ELF-1 (cell line): ENCODE measurements at regions not wholly inside any gene's neighbourhood (a gene's known extent, or its start where the extent isn't known, plus 50 kb on each side); places are given as distances from the start of the nearest gene placed in this dataset.
A peak's percentile ranks its signal among the peaks of the same experiment; 100 is the strongest.
"Not testable (repeated sequence)": the region's sequence is repeated elsewhere in the genome, so short reads cannot be mapped to it uniquely, and the experiment has no call there.

ENCODE experiments used
- DNase-seq: peaks from one replicate; pipeline ENCODE4 v3.0.0-alpha.2; 2016; ENCODE audit warnings: low read depth, low spot score

GRCh38 chr18:22564036-22564435 is 146.3 kb upstream of the CTAGE1 start:
- no peak for DNase-seq

- DNase-seq = no peak
These were observed 149.1 kb upstream of the CTAGE1 start for GRCh38 chr18:22566703-22567420.

GRCh38 chr18:22567794-22568193 is 150.1 kb upstream of the CTAGE1 start:
- DNase-seq = no peak

- no peak for DNase-seq
These were observed 152.8 kb upstream of the CTAGE1 start for GRCh38 chr18:22570492-22570891.

- no peak for DNase-seq
These were observed 154.6 kb upstream of the CTAGE1 start for GRCh38 chr18:22572341-22572740.

GRCh38 chr18:22579271-22579670 is 161.6 kb upstream of the CTAGE1 start:
- no peak for DNase-seq

GRCh38 chr18:22585333-22585732 is 167.6 kb upstream of the CTAGE1 start:
- no peak for DNase-seq

- DNase-seq = no peak
These were observed 168.1 kb upstream of the CTAGE1 start for GRCh38 chr18:22585821-22586220.

- no peak for DNase-seq
These were observed 173.5 kb upstream of the CTAGE1 start for GRCh38 chr18:22591222-22591621.

GRCh38 chr18:22594155-22594690 is 176.5 kb upstream of the CTAGE1 start:
- DNase-seq = peak; percentile 27

GRCh38 chr18:22601481-22601880 is 183.8 kb upstream of the CTAGE1 start:
- DNase-seq = no peak

- DNase-seq = not testable (repeated sequence)
These were observed 184.7 kb upstream of the CTAGE1 start for GRCh38 chr18:22602456-22602855.

- DNase-seq = no peak
These were observed 186.2 kb upstream of the CTAGE1 start for GRCh38 chr18:22603902-22604301.

GRCh38 chr18:22604390-22604985 is 186.8 kb upstream of the CTAGE1 start:
- DNase-seq = no peak

GRCh38 chr18:22604986-22605421 is 187.3 kb upstream of the CTAGE1 start:
- no peak for DNase-seq

GRCh38 chr18:22605736-22606135 is 188.0 kb upstream of the CTAGE1 start:
- DNase-seq = no peak

GRCh38 chr18:22606563-22607283 is 189.0 kb upstream of the CTAGE1 start:
- no peak for DNase-seq

GRCh38 chr18:22607284-22607635 is 189.5 kb upstream of the CTAGE1 start:
- DNase-seq = no peak

GRCh38 chr18:22608847-22609246 is 191.1 kb upstream of the CTAGE1 start:
- DNase-seq = no peak

GRCh38 chr18:22609642-22610041 is 191.9 kb upstream of the CTAGE1 start:
- peak; percentile 31 for DNase-seq

- DNase-seq = no peak
These were observed 195.5 kb upstream of the CTAGE1 start for GRCh38 chr18:22613058-22613690.

- no peak for DNase-seq
These were observed 196.1 kb upstream of the CTAGE1 start for GRCh38 chr18:22613788-22614187.
